Liver (tissue), 8 donors: ENCODE measurements at regions not wholly inside any gene's neighbourhood (a gene's known extent, or its start where the extent isn't known, plus 50 kb on each side); places are given as distances from the start of the nearest gene placed in this dataset.

ENCODE experiments used
- DNase-seq: peaks from one replicate; pipeline ENCODE4 v3.0.0-alpha.2; 2017; ENCODE audit warnings: low spot score
- H3K27ac ChIP-seq, 2 donors: one replicate each; pipeline ENCODE4 v1.7.0; 2013; ENCODE audit warnings: inconsistent platforms in 2 of 2, low read length in 2 of 2, control low read depth in 1 of 2, low read depth in 1 of 2, mild to moderate bottlenecking in 1 of 2
- H3K27me3 ChIP-seq, 4 donors: one replicate each; pipeline versions ENCODE4 v1.6.1 to v1.7.0; 2013; ENCODE audit warnings: low read length in 3 of 4, inconsistent platforms in 1 of 4, mild to moderate bottlenecking in 1 of 4, moderate library complexity in 1 of 4; ENCODE audit not compliant: control insufficient read depth in 4 of 4, insufficient read depth in 4 of 4
- H3K36me3 ChIP-seq, 4 donors: one replicate each; pipeline versions ENCODE4 v1.6.1 to v1.7.0; 2013; ENCODE audit warnings: low read length in 3 of 4, mild to moderate bottlenecking in 3 of 4, low read depth in 1 of 4, moderate library complexity in 1 of 4; ENCODE audit not compliant: control insufficient read depth in 4 of 4, insufficient read depth in 3 of 4
- H3K4me1 ChIP-seq, 4 donors: one replicate each; pipeline versions ENCODE4 v1.6.1 to v1.7.0; 2013; ENCODE audit warnings: low read length in 3 of 4, mild to moderate bottlenecking in 3 of 4, moderate library complexity in 1 of 4; ENCODE audit not compliant: control insufficient read depth in 4 of 4, insufficient read depth in 4 of 4
- H3K4me3 ChIP-seq, 3 donors: one replicate each; pipeline versions ENCODE4 v1.6.1 to v1.7.0; 2013; ENCODE audit warnings: low read length in 3 of 3, control low read depth in 1 of 3, low read depth in 1 of 3, mild to moderate bottlenecking in 1 of 3
- H3K9ac ChIP-seq, 2 donors: one replicate each; pipeline ENCODE4 v1.7.0; 2013; ENCODE audit warnings: low read length in 2 of 2, mild to moderate bottlenecking in 2 of 2, moderate library complexity in 2 of 2, control low read depth in 1 of 2, low read depth in 1 of 2
- H3K9me3 ChIP-seq, 4 donors: one replicate each; pipeline versions ENCODE4 v1.6.1 to v1.7.0; 2013; ENCODE audit warnings: low read length in 3 of 4; ENCODE audit not compliant: control insufficient read depth in 4 of 4
- CTCF ChIP-seq: fragments of 150-350 bp; IDR thresholded peaks from 2 replicates; pipeline ENCODE4 v1.5.1; 2017; ENCODE audit warnings: improper control_type of control experiment, low read depth, low read length; ENCODE audit not compliant: missing input control
- FOXA1 ChIP-seq: IDR thresholded peaks from 2 replicates; pipeline ENCODE4 v1.6.1; 2016; ENCODE audit warnings: antibody characterized with exemption
- FOXA2 ChIP-seq: IDR thresholded peaks from 2 replicates; pipeline ENCODE4 v1.6.1; 2016; ENCODE audit warnings: antibody characterized with exemption
- HNF4G ChIP-seq: IDR thresholded peaks from 2 replicates; pipeline ENCODE4 v1.6.1; 2016; ENCODE audit warnings: antibody characterized with exemption
- RAD21 ChIP-seq, 2 donors: IDR thresholded peaks; 2 replicates each; pipeline ENCODE4 v1.6.1; 2016; ENCODE audit warnings: antibody characterized with exemption in 2 of 2, mild to moderate bottlenecking in 2 of 2
- SP1 ChIP-seq: IDR thresholded peaks from 2 replicates; pipeline ENCODE4 v1.6.1; 2018; ENCODE audit warnings: antibody characterized with exemption, mild to moderate bottlenecking
- TAF1 ChIP-seq: conservative IDR thresholded peaks from 2 replicates; pipeline ENCODE4 v1.6.1; 2016; ENCODE audit warnings: antibody characterized with exemption, mild to moderate bottlenecking
- YY1 ChIP-seq: IDR thresholded peaks from 2 replicates; pipeline ENCODE4 v1.6.1; 2016; ENCODE audit warnings: antibody characterized with exemption, mild to moderate bottlenecking
- WGBS: extraction: QIAGEN DNeasy Blood & Tissue Kit; methylation state at CpG from one replicate; pipeline ENCODE4 v1.1.7; 2013; 5-methylcytosine and 5-hydroxymethylcytosine counted together
- TF ChIP-seq, protein P1 (sequence below): IDR thresholded peaks from 2 replicates; pipeline ENCODE4 v1.6.1; 2016; ENCODE audit warnings: antibody characterized with exemption, mild to moderate bottlenecking
- TF ChIP-seq, protein P2 (sequence below): IDR thresholded peaks from 2 replicates; pipeline ENCODE4 v1.6.1; 2016; ENCODE audit warnings: antibody characterized with exemption
- TF ChIP-seq, protein P3 (sequence below): IDR thresholded peaks from 2 replicates; pipeline ENCODE4 v1.6.1; 2016; ENCODE audit warnings: antibody characterized with exemption
- donor health status: healthy.
- donor health status: healthy.
- donor health status: healthy.
- donor health status: healthy.
- donor health status: healthy.

DNA sequence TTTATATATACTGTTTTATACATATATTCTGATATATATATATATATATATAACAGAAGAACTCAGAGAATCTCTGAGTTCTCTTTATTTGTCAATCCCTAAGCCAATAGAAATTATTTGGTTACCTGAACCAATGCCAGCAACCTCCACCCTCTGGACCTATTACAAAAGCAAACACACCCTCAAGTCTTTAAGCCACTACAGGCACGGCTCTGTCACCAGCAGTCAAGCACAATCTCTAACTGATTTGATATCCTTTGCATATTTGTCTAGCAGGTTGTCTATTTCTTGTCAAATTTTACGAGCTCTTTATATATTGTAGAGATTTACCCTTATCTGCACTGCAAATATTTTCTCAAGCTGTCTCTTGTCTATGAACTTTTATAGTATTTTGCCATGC is 66.6 kb upstream of the TOPAZ1 start:
- Histone ChIP-seq H3K27me3 (no peaks in the 10 kb centered on the region), H3K27ac (no peak overlapping the region), H3K9me3 (peaks cover 0 to 2% (median 0%) of the 10 kb centered on the region in 4 donors), H3K4me1 (no peaks in the 10 kb centered on the region), H3K4me3 (no peak overlapping the region), H3K36me3 (no peaks in the 10 kb centered on the region), H3K9ac (no peak overlapping the region)
- no peak for DNase-seq
- 38% methylated on average over 2 of the region's 2 CpGs for WGBS
- TF ChIP-seq TAF1 (no peak), CTCF (no peak), YY1 (no peak), RAD21 (IDR thresholded peaks at IDR 0.05) (no peak), FOXA1 (no peak), SP1 (no peak), HNF4G (no peak), FOXA2 (no peak)
- TF ChIP-seq, protein P1, sequence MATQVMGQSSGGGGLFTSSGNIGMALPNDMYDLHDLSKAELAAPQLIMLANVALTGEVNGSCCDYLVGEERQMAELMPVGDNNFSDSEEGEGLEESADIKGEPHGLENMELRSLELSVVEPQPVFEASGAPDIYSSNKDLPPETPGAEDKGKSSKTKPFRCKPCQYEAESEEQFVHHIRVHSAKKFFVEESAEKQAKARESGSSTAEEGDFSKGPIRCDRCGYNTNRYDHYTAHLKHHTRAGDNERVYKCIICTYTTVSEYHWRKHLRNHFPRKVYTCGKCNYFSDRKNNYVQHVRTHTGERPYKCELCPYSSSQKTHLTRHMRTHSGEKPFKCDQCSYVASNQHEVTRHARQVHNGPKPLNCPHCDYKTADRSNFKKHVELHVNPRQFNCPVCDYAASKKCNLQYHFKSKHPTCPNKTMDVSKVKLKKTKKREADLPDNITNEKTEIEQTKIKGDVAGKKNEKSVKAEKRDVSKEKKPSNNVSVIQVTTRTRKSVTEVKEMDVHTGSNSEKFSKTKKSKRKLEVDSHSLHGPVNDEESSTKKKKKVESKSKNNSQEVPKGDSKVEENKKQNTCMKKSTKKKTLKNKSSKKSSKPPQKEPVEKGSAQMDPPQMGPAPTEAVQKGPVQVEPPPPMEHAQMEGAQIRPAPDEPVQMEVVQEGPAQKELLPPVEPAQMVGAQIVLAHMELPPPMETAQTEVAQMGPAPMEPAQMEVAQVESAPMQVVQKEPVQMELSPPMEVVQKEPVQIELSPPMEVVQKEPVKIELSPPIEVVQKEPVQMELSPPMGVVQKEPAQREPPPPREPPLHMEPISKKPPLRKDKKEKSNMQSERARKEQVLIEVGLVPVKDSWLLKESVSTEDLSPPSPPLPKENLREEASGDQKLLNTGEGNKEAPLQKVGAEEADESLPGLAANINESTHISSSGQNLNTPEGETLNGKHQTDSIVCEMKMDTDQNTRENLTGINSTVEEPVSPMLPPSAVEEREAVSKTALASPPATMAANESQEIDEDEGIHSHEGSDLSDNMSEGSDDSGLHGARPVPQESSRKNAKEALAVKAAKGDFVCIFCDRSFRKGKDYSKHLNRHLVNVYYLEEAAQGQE, result no peak
- TF ChIP-seq, protein P2, sequence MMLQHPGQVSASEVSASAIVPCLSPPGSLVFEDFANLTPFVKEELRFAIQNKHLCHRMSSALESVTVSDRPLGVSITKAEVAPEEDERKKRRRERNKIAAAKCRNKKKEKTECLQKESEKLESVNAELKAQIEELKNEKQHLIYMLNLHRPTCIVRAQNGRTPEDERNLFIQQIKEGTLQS, result no peak
- TF ChIP-seq, protein P3, sequence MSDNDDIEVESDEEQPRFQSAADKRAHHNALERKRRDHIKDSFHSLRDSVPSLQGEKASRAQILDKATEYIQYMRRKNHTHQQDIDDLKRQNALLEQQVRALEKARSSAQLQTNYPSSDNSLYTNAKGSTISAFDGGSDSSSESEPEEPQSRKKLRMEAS, result no peak

DNA sequence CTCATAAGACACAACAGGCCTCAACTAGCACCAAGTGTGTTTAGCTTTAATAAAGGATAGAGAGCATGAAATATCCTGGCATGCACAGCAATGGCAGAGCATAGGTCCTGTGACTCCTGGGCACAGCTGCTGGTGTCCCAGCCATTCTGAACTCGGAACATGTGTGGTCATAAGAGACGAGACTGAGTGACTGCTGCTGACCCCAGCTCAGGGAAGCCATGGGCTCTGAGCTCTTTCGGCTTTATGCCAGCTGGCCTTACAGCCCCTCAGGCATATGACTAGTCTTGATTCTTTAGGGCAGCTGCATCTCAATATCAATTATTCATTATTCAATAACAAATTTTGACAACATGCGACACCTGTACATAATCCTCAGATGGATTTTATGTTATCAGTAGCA is 62.4 kb upstream of the TOPAZ1 start:
- 91% methylated on average over 4 of the region's 4 CpGs for WGBS
- TF ChIP-seq, protein P1, result no peak

More for the DNA sequence above, 62.4 kb upstream of the TOPAZ1 start:
- Histone ChIP-seq H3K27ac (no peak overlapping the region), H3K27me3 (peaks cover 0 to 1% (median 0%) of the 10 kb centered on the region in 4 donors), H3K4me1 (no peaks in the 10 kb centered on the region), H3K9me3 (no peaks in the 10 kb centered on the region), H3K4me3 (no peak overlapping the region), H3K36me3 (no peaks in the 10 kb centered on the region), H3K9ac (no peak overlapping the region)
- DNase-seq, result no peak
